ENCODE measurements at regions not wholly inside any gene's neighbourhood (a gene's known extent, or its start where the extent isn't known, plus 50 kb on each side); places are given as distances from the start of the nearest gene placed in this dataset.
"Not testable (repeated sequence)": the region's sequence is repeated elsewhere in the genome, so short reads cannot be mapped to it uniquely, and the experiment has no call there.

DNA sequence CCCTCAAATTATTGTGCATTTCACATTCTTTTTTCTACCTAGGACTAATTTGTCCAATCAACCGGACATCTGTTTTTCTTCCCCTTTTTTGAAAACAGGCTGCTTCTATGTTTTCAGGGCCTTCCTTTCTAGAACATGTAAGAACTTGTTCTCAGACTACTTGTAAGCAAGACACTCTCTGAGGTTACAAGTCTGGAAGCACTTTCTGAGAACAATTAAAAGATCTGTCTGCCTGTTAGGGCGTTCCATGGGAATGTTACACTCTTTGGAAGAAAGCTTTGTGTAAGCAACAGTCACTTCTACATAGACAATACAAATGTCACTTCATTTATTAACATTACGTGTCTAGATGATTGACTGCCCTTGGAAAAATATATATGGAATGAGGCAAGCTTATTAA is 50.9 kb upstream of the HSPB3 start:
- DNase-seq: no peak
- intact Hi-C loops (cut with DNase I): no loop called here

DNA sequence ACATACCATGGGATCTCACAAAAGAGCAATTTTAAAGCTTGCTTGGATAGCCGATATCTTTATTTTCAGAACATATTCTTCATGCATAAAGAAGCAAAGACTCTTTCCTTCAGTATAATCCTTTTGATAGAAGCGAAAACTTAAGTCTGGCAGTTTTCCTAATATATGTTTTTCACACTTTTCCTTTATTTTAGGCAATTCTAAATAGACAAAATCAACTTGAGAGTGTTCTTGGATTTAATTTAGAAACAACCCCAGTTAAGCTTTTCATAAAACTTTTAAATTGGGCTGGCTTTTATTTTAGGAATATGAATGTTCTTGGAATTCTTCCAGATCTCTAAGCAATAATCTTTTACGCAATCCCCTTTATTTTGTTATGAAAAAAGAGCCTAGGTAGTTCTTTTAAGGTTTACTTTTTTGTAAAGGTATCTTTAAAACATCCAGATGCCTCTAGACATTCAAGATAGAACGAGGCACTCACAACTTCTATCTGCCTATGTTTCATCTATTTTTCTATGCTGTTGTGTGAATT is 51.5 kb upstream of the HSPB3 start:
- DNase-seq: no peak
- intact Hi-C loops (cut with DNase I): no loop called here

DNA sequence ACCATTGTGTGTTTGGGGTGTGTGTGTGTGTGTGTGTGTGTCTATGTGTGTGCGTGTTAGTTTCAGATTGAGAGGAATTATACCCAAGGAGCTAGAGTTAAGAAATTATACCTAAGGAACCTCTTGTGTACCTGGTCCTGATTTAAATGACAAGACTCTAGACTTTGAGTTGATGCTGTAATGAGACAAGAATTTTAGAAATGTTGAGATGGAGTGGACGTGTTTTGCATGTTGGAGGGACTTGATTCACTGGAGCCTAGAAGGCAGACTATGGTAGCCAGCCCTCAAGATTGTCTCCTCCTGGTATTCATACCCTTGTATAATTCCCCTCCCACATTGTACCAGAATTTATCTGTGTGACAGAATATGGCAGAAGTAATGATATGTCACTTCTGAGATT is 52.4 kb upstream of the HSPB3 start:
- no peak for DNase-seq
- intact Hi-C loops (cut with DNase I): no loop called here

DNA sequence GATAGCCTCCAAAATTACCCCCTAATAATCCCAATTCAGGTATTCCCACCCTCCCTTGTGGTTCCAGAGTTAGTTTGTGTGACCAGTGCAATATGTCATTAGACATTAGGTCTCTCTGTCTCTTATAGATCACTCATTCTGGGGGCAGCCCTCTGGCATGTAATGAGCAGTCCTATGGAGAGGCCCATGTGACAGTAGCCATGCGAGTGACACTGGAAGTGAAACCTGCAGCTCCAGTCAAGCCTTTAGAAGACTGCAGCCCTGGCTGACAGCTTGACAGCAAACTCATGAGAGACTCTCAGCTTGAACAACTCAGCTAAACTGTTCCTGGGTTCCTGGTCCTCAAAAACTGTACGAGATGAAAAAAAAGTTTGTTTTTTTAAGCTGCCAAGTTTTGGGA is 54.0 kb upstream of the HSPB3 start:
- intact Hi-C loops (cut with DNase I): no loop called here
- DNase-seq: peak in 18 of 42 donors; percentile 5 to 46 (median 18)

DNA sequence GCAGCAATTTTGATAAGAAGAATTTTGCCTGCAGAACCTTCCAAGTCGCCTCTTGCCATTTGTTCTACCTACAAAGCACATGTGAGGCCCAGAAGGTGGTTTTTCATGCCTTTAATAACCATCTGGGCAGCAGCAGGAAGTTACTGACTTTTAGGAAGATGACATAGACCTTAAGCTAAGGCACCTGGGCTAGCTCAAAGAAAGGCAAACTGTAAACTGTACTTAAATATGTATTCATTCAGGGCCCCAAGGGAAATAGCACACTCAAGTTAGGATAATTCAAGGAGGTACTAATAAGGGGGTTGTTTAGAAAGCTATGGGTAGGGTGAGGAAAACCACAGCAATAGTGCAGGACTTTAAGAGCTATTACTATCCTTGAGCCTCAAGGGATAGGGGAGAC is 57.3 kb upstream of the HSPB3 start:
- intact Hi-C loops (cut with DNase I): no loop called here

DNA sequence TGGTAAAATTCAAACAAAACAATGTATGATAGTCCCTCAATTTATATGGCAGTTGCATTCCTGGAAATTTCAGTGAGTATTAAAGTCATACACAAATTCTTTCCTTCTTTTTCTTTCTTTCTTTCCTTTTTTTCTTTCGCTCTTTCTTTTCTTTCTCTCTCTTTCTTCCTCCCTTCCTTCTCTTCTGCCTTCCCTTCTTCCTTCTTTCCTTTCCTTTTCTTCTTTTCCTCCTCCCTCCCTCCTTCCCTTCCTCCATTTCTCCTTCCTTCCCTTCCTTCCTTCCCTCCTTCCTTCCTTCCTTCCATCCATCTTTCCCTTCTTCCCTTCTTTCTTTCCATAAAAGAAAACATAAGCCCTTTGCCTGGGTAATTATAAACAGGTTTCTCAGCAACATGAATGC is 58.1 kb upstream of the HSPB3 start:
- intact Hi-C loops (cut with DNase I): no loop called here
- DNase-seq: no peak

More for the DNA sequence above, 57.3 kb upstream of the HSPB3 start:
- no peak for DNase-seq

DNA sequence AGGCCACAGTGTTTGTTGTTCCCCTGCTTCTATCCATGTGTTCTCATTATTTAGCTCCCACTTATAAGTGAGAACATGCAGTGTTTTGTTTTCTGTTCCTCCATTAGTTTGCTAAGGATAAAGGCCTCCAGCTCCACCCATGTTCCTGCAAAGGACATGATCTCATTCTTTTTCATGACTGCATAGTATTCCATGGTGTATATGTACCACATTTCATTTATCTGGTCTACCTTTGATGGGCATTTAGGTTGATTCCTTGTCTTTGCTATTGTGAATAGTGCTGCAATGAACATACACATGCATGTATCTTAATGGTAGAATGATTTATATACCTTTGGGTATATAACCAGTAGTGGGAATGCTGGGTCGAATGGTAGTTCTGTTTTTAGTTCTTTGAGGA is 62.5 kb upstream of the HSPB3 start:
- intact Hi-C loops (cut with DNase I); DNase-seq: not testable (repeated sequence)

DNA sequence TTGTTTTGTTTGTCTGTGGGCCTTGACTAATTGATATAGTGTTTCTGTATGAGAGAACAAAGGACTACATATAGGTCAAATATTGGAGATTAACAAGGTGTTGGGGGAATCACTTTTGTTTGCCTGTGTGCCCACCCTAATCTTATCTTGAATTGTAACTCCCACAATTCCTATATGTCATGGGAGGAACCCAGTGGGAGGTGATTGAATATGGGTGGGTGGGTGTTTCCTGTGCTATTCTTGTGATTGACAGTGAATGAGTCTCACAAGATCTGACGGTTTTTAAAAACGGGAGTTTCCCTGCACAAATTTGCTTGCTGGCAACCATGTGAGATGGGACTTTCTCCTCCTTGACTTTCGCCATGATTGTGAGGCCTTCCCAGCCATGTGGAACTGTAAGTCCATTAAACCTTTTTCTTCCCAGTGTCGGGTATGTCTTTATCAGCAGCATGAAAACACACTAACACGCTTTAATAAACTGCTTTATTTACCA is 64.9 kb upstream of the HSPB3 start:
- DNase-seq: no peak
- intact Hi-C loops (cut with DNase I): no loop called here

DNA sequence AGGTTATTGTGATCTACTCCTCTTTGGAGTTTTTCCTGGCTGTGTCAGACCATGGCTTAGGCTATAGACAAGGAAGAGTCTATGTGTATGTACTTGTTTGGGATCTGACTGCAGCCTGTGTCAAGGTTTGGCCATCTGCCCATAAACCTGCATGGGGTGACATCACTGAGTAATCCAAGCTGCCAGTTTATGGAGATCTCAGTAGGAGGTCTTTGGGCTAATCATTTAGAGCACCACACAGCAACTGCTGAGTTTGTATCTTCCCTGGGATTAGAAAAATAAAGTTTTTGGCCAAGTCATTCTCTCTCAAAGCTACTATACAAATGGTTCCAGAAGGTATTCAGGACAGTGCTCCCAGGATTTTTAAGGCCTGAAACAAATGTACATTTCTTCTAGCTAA is 65.5 kb upstream of the HSPB3 start:
- intact Hi-C loops (cut with DNase I): no loop called here
- DNase-seq: peak in 3 of 42 donors; percentile 4 to 11 (median 7)

DNA sequence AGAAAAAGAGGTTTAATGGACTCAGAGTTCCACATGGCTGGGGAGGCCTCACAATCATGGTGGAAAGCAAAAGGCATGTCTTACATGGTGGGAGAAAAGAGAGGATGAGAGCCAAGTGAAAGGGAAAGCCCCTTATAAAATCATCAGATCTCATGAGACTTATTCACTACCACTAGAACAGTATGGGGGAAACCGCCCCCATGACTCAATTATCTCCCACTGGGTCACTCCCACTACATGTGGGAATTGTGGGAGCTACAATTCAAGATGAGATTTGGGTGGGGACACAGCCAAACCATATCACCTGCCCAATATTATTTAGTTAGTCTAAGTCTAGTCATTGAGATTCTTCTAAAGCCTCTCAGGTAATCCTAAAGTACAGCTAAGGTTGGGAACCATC is 66.1 kb upstream of the HSPB3 start:
- DNase-seq; intact Hi-C loops (cut with DNase I): not testable (repeated sequence)

DNA sequence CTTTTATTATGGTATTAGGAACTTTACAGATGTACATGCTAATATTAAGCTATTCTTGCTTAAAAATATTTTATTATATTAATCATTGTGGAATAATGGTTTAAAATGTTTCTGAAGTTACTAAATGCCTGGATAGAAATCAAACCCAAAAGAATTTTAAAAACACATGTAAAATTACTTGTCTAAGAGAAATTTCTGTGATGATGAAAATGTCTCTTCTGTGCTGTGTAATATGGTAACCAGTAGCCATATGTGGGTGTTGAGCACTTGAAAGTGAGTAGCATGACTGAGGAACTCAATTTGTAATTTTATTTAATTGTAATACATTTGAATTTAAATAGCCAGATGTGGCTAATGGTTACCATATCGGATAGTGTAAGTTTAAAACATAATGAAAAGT is 66.7 kb upstream of the HSPB3 start:
- intact Hi-C loops (cut with DNase I): no loop called here
- DNase-seq: no peak

DNA sequence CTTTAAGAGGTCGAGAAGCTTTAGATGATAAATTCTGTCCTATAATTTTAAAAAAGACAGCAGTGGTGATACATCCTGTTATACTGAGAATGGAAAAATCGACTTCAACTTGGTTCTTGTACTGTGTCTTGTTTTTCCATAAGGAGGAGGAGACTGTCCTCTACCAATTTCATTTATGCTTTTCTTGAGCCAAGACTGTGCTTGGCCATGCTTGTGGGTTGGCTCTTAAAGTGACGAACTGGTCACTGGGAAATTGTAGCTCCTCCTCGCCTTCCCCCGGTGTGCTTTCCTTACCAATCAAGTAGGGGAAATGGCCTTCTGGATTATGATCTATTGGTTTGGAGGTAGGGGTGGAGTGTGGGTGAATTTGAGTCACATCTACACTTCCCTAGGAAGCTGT is 67.1 kb upstream of the HSPB3 start:
- DNase-seq: no peak
- intact Hi-C loops (cut with DNase I): no loop called here

DNA sequence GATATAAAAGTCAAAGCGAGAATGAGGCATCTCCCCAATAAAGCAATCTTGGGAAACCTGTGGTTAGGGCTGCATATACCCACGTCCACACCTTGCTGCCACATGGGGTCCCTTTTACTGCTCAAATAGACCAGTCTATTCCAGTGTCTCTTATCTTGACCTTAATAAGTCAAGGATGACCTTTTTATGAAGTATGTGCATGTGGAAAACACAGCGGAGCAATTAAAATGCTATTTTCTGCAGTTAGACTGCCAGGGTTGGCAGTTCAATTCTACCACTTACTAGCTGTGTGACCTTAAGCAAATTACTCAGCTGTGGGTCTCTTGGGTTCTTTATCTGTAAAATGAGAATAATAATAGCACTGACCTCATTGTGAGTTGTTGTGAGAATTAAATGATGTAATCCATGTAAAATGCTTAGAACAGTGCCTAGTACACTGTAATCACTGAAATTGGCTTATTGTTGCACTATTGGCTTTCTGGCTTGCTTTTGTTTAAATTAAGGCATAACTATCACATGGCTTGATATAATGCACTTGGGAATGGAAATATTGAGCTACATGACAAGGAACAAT is 67.8 kb upstream of the HSPB3 start:
- no peak for DNase-seq
- intact Hi-C loops (cut with DNase I): no loop called here

DNA sequence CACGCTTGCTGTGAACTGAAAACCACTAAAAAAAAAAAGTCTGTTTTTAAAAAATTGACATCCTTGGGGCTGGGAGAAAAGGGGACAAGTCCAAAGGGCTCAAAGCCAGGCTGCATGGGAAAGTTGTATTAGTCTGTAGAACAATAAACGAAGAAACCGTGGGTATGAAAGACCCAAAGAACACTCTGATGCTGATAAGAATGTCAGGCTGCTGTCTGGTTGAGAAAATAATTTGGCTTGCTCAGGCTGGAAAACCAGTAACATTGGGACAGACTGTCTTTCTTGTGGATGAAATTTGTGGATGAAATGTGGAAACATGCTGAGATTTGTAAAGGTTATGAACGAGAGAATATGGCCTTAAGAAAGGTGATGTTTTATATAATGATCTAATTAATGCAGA is 68.5 kb upstream of the HSPB3 start:
- intact Hi-C loops (cut with DNase I): no loop called here
- no peak for DNase-seq

DNA sequence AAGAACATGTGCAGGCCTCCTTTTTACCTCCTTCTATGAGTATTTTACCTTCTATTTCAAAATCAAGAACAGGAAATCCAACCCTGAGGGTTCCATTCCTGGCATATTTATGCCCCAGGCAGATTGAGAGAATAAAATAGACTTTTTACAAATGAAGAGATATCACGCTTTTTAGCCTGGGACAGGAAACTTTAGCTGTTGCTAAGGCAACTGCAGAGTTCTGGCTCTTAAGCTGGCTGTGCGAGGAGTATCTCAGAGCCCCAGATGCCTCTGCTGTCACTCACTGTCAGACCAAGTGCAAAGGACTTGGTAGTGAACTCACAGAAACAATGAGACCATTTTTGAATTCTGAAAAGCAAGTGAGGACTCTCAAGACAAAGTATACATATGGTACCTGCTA is 69.5 kb upstream of the HSPB3 start:
- intact Hi-C loops (cut with DNase I): no loop called here
- no peak for DNase-seq

DNA sequence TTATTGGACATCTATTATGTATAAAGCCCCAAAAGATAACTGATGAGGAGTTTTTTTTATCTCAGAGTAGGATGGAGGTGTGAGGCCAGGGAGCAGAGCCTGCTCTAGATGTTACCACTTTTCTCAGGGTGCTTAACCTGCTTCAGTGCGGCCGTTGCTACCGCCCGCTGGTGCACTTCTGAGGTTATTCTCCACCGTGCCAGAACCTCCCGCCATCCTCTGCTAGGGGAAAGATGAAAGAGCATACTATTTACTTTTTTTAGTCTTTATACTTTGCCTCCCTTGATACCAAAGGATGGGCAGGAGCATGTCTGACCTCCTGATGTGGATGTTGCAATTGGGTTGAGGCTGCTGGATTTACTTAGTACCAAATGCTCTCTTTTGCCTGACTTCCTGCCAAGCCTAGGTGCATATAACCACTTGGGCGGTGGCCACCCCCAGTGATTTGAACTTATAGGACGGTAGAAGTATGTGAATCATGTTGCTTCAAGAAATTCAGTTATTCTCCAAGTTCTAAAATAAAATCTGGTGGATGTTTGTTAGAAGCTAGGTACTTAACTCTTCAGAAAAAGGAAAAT is 71.1 kb upstream of the HSPB3 start:
- DNase-seq: no peak
- intact Hi-C loops (cut with DNase I): no loop called here

DNA sequence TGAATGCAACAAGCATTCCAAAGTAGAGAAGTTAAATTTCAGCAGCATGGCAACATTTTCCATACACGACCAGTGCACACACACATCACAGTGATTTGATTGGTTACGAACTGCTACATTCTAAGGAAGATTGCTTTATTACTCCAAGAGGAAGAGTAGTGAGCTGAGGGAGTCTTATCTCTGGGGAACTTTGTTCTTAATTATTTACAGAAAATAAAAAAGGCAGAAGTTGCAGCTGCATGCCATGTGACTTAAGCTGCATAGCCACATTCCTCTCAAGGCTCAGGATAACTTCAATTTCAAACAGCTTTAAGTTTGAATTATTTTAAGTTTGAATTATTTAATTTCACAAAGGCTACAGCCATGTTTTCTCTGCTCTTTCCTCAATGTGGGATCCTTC is 71.6 kb upstream of the HSPB3 start:
- no peak for DNase-seq
- intact Hi-C loops (cut with DNase I): no loop called here

DNA sequence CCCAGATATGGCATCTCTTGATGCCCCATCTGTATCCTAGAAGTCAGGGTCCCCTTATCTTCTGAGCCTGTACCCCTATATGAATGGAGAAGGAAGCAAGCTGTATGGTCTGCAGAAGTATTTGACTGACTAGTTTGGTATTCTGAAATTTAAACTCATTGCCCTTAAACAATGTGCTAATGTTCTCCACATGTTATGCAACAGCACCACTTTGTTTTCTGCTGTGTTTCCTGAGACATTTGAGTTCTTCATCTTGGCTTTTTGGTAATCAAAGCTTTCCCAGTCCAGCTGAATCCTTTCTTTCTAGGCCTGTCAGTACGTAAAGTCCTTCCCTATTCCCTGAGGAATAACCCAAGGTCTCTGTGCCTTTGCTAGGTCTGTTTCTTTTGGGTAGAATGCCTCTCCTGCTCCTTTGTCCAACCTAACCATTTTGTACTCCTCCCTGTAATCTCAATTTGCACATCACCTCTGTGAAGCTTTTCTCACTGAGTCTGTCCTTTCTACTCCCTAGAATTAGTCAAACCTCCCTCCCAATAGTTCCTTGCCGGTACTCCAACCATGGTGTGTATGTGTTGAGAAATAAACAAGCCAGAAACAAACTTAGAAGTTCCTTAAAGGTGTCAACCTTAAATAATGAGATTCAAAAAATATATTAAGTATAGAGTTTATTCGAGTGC is 72.1 kb upstream of the HSPB3 start:
- no peak for DNase-seq
- intact Hi-C loops (cut with DNase I): no loop called here

DNA sequence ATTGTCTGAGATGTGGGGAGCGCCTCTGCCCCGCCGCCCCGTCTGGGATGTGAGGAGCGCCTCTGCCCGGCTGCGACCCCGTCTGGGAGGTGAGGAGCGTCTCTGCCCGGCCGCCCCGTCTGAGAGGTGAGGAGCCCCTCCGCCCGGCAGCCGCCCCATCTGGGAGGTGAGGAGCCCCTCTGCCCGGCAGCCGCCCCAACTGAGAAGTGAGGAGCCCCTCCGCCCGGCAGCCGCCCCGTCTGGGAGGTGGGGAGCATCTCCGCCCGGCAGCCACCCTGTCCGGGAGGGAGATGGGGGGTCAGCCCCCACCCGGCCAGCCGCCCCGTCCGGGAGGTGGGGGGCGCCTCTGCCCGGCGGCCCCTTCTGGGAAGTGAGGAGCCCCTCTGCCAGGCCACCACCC is 70.9 kb upstream of the ARL15 start:
- DNase-seq; intact Hi-C loops (cut with DNase I): not testable (repeated sequence)

DNA sequence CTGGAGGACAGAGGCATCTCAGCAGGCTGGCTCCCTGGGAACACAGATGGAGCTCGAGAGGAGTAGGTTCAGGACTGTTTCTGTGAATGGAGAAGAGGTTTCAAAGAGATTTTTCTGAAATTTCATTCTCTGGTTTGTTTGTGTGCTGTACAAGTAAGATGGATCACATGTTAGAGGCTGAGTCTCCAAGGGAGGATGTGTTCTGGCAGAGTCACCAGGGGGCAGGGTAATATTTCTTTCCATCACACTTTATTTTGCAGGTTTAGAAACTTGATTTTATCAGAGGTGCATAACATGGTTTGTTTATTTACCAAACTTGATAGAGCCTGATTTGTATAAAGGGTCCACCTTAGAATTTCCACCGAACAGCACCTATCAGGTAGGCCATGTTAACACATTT is 69.2 kb upstream of the ARL15 start:
- no peak for DNase-seq
- intact Hi-C loops (cut with DNase I): no loop called here

DNA sequence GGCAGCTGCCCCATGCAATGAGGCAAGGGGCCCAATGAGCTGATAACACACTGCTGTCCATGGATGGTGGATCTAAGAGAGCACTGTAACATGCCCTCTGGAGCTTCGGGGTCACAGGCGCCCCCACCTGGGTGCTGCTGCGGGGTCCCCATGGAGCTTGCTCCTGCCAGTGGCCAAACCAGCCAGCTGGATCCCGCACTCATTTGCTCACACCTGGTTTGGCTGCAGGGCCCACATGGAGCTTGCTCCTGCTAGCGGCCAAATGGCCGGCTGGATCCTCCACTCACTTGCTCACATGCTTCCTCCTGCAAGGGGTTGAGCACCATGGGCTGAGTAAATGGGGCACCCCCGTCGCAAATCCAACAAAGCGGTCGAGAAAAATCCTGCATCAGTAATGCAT is 68.3 kb upstream of the ARL15 start:
- intact Hi-C loops (cut with DNase I): no loop called here
- no peak for DNase-seq
